HCT116 (cell line): ENCODE measurements at regions not wholly inside any gene's neighbourhood (a gene's known extent, or its start where the extent isn't known, plus 50 kb on each side); places are given as distances from the start of the nearest gene placed in this dataset.

Source experiments
- ATAC-seq: fragments of 200-7000 bp; cut with Tn5 transposase; 2 replicates; pipeline ENCODE4 v1.9.1; 2020; ENCODE audit warnings: mild to moderate bottlenecking, moderate library complexity
- BruUV-seq: library from RNA; stranded (reverse); fragments of 400-500 nt; replicated peaks from 2 replicates; lab custom pipeline; 2021; lab: Mats Ljungman, UMichigan
- CTCF ChIA-PET: fragments of 300-600 bp; sonication (Branson Sonifier 250); formaldehyde crosslinking; loops from one replicate; lab custom pipeline; 2021; ENCODE audit warnings: antibody characterized with exemption; lab: Charles Lee
- POLR2A ChIA-PET: fragments of 300-600, 350-600 bp; sonication (Branson Sonifier 250); formaldehyde crosslinking; loops from one replicate; lab custom pipeline; 2021; ENCODE audit warnings: antibody characterized with exemption; lab: Charles Lee
- RAD21 ChIA-PET, 2 experiments: fragments of 300-600 bp; sonication (Branson Sonifier 250); formaldehyde crosslinking; loops; one replicate each; lab custom pipeline; 2023; ENCODE audit warnings: low total read pairs in 2 of 2; ENCODE audit not compliant: uncharacterized antibody in 2 of 2, unreplicated experiment in 2 of 2, low non-redundant PET in 1 of 2; lab: Charles Lee
- DNase-seq: peaks from one replicate; pipeline ENCODE4 v3.0.0-alpha.2; 2010; ENCODE audit warnings: low read depth, low spot score
- H2AFZ ChIP-seq: fragments of 200-600 bp; shearing (Covaris generic), sonication (generic); 2 replicates; pipeline ENCODE4 v1.6.1; 2017; ENCODE audit warnings: low read depth, mixed run types, mixed read lengths, antibody characterized with exemption, low read length; ENCODE audit not compliant: poor library complexity, severe bottlenecking
- H3K27ac ChIP-seq: 2 replicates; pipeline ENCODE4 v1.5.1; 2012; ENCODE audit warnings: low read depth, low read length
- H3K27me3 ChIP-seq: fragments of 200-600 bp; sonication (generic); 2 replicates; pipeline ENCODE4 v1.6.1; 2016; ENCODE audit warnings: mixed run types, low read length, mixed read lengths; ENCODE audit not compliant: insufficient read depth
- H3K36me3 ChIP-seq, 2 experiments: fragments of 200-500 bp in 1 of 2; fragments of 200-600 bp in 1 of 2; sonication (Bioruptor generic) in 1 of 2; sonication (generic) in 1 of 2; 2 replicates each; pipeline versions ENCODE4 v1.5.1 to v1.6.1; 2014 to 2016; ENCODE audit warnings: low read length in 2 of 2, inconsistent platforms in 1 of 2, mixed read lengths in 1 of 2, mixed run types in 1 of 2; ENCODE audit not compliant: insufficient read depth in 2 of 2, control insufficient read depth in 1 of 2
- H3K4me1 ChIP-seq, 2 experiments: fragments of 200-600 bp in 1 of 2; sonication (generic) in 1 of 2; 2 replicates each; pipeline versions ENCODE4 v1.5.1 to v1.6.1; 2012 to 2017; ENCODE audit warnings: low read length in 2 of 2, inconsistent platforms in 1 of 2, mild to moderate bottlenecking in 1 of 2, mixed read lengths in 1 of 2, mixed run types in 1 of 2, moderate library complexity in 1 of 2; ENCODE audit not compliant: insufficient read depth in 2 of 2, control insufficient read depth in 1 of 2
- H3K4me2 ChIP-seq: fragments of 200-600 bp; sonication (generic); 2 replicates; pipeline ENCODE4 v1.6.1; 2017; ENCODE audit warnings: mixed run types, low read length, mixed read lengths
- H3K4me3 ChIP-seq, 2 experiments: fragments of 200-600 bp in 1 of 2; sonication (generic) in 1 of 2; replicated peaks in 1 of 2; 2 replicates each; pipeline ENCODE4 v1.5.1; 2011 to 2016; ENCODE audit warnings: low read length in 2 of 2, control low read depth in 1 of 2, low read depth in 1 of 2, mild to moderate bottlenecking in 1 of 2, mixed read lengths in 1 of 2, mixed run types in 1 of 2
- H3K79me2 ChIP-seq: fragments of 200-600 bp; sonication (generic); 2 replicates; pipeline ENCODE4 v1.6.1; 2017; ENCODE audit warnings: mild to moderate bottlenecking, mixed run types, low read length, moderate library complexity, mixed read lengths; ENCODE audit not compliant: insufficient read depth
- H3K9ac ChIP-seq: fragments of 200-600 bp; sonication (generic); 2 replicates; pipeline ENCODE4 v1.6.1; 2016; ENCODE audit warnings: low read length, mixed read lengths
- H3K9me2 ChIP-seq: fragments of 200-600 bp; sonication (generic), shearing (Covaris generic); 2 replicates; pipeline ENCODE4 v1.6.1; 2017; ENCODE audit warnings: mixed run types, mild to moderate bottlenecking, moderate library complexity; ENCODE audit not compliant: insufficient read depth
- H3K9me3 ChIP-seq, 2 experiments: fragments of 200-500 bp in 1 of 2; fragments of 200-600 bp in 1 of 2; sonication (Bioruptor generic) in 1 of 2; sonication (generic) in 1 of 2; 2 replicates each; pipeline ENCODE4 v1.6.1; 2014 to 2017; ENCODE audit warnings: low read length in 2 of 2, mixed read lengths in 2 of 2, inconsistent platforms in 1 of 2, low read depth in 1 of 2, mild to moderate bottlenecking in 1 of 2, mixed run types in 1 of 2, moderate library complexity in 1 of 2; ENCODE audit not compliant: control insufficient read depth in 1 of 2, insufficient read depth in 1 of 2
- H4K20me1 ChIP-seq: fragments of 200-600 bp; sonication (generic), shearing (Covaris generic); 2 replicates; pipeline ENCODE4 v1.6.1; 2017; ENCODE audit warnings: mixed run types, mild to moderate bottlenecking, moderate library complexity; ENCODE audit not compliant: insufficient read depth
- EGR1 ChIP-seq: IDR thresholded peaks from 2 replicates; pipeline ENCODE4 v1.6.1; 2012; ENCODE audit warnings: low read depth
- ELF1 ChIP-seq: IDR thresholded peaks from 2 replicates; pipeline ENCODE4 v1.6.1; 2012; ENCODE audit warnings: low read depth, borderline replicate concordance
- EZH2phosphoT487 ChIP-seq: fragments of 200-600 bp; IDR thresholded peaks from 2 replicates; pipeline ENCODE4 v1.6.1; 2018; ENCODE audit warnings: antibody characterized with exemption, borderline replicate concordance
- POLR2A ChIP-seq: IDR thresholded peaks from 2 replicates; pipeline ENCODE4 v1.7.0; 2011; ENCODE audit warnings: borderline replicate concordance; ENCODE audit not compliant: insufficient read depth, insufficient read length; ENCODE audit errors: extremely low read depth
- SP1 ChIP-seq: IDR thresholded peaks from 2 replicates; pipeline ENCODE4 v1.6.1; 2012; ENCODE audit warnings: low read depth
- ZFX ChIP-seq: fragments of 450-650 bp; IDR thresholded peaks from 2 replicates; pipeline ENCODE4 v1.6.1; 2017
- ZNF274 ChIP-seq: fragments of 200-500 bp; sonication (Bioruptor generic); IDR thresholded peaks from 2 replicates; pipeline ENCODE4 v1.6.1; 2014; ENCODE audit warnings: mild to moderate bottlenecking, low read depth, low read length, inconsistent platforms
- intact Hi-C: fragments of 100-400 bp; cut with micrococcal nuclease; formaldehyde crosslinking; loops from 2 replicates; pipeline ENCODE4 v1.10.0; 2022
- TF ChIP-seq, protein P1 (sequence below), 3 experiments: fragments of 200-600 bp in 1 of 3; sonication (generic) in 1 of 3; IDR thresholded peaks in 2 of 3; conservative IDR thresholded peaks in 1 of 3; 2 replicates each; pipeline ENCODE4 v1.5.1; 2012 to 2017; ENCODE audit warnings: low read depth in 2 of 3, low read length in 2 of 3, antibody characterized with exemption in 1 of 3, borderline replicate concordance in 1 of 3, control low read depth in 1 of 3, mild to moderate bottlenecking in 1 of 3, mixed read lengths in 1 of 3, mixed run types in 1 of 3, moderate library complexity in 1 of 3; ENCODE audit not compliant: insufficient read depth in 1 of 3
- TF ChIP-seq, protein P2 (sequence below): IDR thresholded peaks from 2 replicates; pipeline ENCODE4 v1.6.1; 2011; ENCODE audit warnings: mild to moderate bottlenecking, low read length, moderate library complexity; ENCODE audit not compliant: insufficient replicate concordance; ENCODE audit errors: extremely low read depth

DNA sequence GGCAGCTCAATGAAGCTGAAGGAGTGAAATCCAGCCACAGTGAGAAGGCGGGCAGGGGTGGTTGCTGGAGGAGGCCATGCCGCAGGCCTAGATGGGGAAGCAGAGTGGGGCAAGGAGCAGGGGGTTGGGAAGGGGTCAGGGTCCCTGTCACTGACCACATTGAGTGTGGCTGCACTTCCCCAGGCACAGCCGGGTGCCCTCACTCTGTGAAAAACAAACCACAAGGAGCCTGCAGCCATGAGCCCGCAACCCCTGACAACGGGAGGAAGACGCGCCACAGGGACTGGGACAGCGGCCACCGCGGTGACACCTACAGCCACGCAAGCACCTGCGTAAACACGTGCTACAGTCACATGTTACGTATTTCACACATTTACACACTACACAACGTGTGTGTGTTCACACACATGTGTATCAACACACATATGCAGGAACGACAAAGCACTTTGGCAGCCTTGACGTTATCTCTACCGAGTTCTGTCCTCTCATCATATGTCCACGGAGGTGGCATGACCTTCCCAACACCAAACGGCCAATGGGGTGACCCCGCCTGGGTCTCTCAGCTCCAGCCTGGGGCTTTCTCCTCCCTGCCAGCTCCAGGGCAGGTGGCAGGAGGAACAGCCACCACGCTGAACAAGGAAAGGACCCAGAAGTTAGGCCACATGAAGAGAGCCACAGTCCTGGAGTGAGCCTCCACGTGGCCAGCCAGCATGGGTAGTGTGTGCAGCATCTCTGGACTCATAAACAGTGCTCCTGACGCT, 137.6 kb upstream of the RPS6KA2 start:
- Histone ChIP-seq H3K79me2 (no peaks in the 10 kb centered on the region), H3K9me3 (no peaks in the 10 kb centered on the region), H3K4me1 (no peaks in the 10 kb centered on the region), H3K9me2 (no peaks in the 10 kb centered on the region), H3K4me3 (no peak overlapping the region), H3K27ac (no peak overlapping the region), H4K20me1 (no peaks in the 10 kb centered on the region), H3K9ac (no peak overlapping the region), H3K27me3 (no peaks in the 10 kb centered on the region), H3K4me2 (no peak overlapping the region), H3K36me3 (no peaks in the 10 kb centered on the region), H2AFZ (no peak overlapping the region)
- intact Hi-C loops: no loop called here
- POLR2A ChIA-PET: no interaction called here
- DNase-seq (no peak), ATAC-seq (no peak)
- TF ChIP-seq ZNF274: no peak
- BruUV-seq: no TSS peak
- CTCF ChIA-PET: interaction anchor here (2.2 kb wide), 1 partner anchor 11 kb away, joined by 14 read pairs; no protein-coding TSS in a partner anchor
- RAD21 ChIA-PET: no interaction called here

DNA sequence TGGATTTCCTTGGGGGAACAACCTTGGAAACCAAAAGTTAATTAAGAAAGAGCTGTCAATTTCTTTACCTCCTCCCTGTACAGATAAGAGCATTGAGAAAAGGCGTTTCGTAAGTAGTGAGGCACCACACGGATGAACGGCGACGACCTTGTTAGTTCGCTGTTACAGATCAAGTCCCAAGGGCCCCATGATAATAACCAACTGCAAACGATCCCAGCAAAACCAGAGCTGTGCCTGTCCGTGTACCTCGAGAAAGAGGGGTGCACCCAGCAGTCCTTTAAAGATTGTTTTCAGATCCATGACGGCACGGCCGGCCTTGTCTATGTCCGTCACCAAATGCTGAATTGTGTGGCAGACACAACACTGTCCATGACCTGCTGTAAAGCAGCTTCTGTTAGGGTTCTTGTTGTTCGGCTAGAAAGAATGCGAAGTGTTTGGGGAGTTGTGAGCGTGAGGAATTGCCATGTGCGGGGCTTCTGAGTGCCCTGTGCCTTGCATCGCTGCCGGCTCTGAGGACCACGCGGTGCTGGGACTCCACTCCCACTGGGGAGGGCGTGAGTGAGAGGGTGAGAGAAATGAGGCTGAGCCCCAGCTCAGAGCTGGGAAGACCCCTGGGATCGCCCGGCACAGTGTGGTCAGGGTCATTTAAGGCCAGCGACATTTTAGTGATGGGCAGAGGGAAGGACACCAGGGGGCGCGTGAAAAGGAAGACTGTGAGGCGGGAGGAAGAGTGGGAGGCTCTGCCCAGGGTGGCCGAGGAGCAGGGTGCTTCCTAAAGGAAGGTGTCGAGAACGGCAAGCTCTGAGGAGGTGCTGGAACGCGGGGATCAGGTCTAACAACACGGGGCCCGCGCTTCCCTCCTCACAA, 136.8 kb upstream of the RPS6KA2 start:
- ChIA-PET RAD21 (no interaction called here), CTCF (no interaction called here), POLR2A (no interaction called here)
- H3K9me2 ChIP-seq: no peaks in the 10 kb centered on the region
- no peaks in the 10 kb centered on the region for H4K20me1 ChIP-seq
- H3K9ac ChIP-seq: no peak overlapping the region
- no peaks in the 10 kb centered on the region for H3K79me2 ChIP-seq
- H3K27me3 ChIP-seq: no peaks in the 10 kb centered on the region
- peak; percentile 49; the same call in 1 of the 2 replicates for ATAC-seq
- H3K4me1 ChIP-seq: no peaks in the 10 kb centered on the region
- no peak for DNase-seq
- no peak overlapping the region for H3K27ac ChIP-seq
- no peaks in the 10 kb centered on the region for H3K36me3 ChIP-seq
- H3K9me3 ChIP-seq: no peaks in the 10 kb centered on the region
- no peak overlapping the region for H3K4me3 ChIP-seq
- intact Hi-C loops: no loop called here
- no peak overlapping the region for H2AFZ ChIP-seq
- H3K4me2 ChIP-seq: no peak overlapping the region
- BruUV-seq: no TSS peak
- TF ChIP-seq ZNF274 (no peak), SP1 (no peak), ZFX (no peak), EZH2phosphoT487 (no peak), ELF1 (no peak), EGR1 (no peak), POLR2A (no peak)
- TF ChIP-seq, protein P1, sequence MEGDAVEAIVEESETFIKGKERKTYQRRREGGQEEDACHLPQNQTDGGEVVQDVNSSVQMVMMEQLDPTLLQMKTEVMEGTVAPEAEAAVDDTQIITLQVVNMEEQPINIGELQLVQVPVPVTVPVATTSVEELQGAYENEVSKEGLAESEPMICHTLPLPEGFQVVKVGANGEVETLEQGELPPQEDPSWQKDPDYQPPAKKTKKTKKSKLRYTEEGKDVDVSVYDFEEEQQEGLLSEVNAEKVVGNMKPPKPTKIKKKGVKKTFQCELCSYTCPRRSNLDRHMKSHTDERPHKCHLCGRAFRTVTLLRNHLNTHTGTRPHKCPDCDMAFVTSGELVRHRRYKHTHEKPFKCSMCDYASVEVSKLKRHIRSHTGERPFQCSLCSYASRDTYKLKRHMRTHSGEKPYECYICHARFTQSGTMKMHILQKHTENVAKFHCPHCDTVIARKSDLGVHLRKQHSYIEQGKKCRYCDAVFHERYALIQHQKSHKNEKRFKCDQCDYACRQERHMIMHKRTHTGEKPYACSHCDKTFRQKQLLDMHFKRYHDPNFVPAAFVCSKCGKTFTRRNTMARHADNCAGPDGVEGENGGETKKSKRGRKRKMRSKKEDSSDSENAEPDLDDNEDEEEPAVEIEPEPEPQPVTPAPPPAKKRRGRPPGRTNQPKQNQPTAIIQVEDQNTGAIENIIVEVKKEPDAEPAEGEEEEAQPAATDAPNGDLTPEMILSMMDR (IDR thresholded peaks at IDR 0.05 in 2 of 3, conservative IDR thresholded peaks at IDR 0.05 in 1 of 3; ENCODE audit: borderline replicate concordance in 1 of 3, insufficient read depth in 1 of 3, low read depth in 2 of 3, low read length in 2 of 3): no peak
- TF ChIP-seq, protein P2, sequence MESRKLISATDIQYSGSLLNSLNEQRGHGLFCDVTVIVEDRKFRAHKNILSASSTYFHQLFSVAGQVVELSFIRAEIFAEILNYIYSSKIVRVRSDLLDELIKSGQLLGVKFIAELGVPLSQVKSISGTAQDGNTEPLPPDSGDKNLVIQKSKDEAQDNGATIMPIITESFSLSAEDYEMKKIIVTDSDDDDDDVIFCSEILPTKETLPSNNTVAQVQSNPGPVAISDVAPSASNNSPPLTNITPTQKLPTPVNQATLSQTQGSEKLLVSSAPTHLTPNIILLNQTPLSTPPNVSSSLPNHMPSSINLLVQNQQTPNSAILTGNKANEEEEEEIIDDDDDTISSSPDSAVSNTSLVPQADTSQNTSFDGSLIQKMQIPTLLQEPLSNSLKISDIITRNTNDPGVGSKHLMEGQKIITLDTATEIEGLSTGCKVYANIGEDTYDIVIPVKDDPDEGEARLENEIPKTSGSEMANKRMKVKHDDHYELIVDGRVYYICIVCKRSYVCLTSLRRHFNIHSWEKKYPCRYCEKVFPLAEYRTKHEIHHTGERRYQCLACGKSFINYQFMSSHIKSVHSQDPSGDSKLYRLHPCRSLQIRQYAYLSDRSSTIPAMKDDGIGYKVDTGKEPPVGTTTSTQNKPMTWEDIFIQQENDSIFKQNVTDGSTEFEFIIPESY: no peak
